ENCODE measurements at regions not wholly inside any gene's neighbourhood (a gene's known extent, or its start where the extent isn't known, plus 50 kb on each side); places are given as distances from the start of the nearest gene placed in this dataset.

DNA sequence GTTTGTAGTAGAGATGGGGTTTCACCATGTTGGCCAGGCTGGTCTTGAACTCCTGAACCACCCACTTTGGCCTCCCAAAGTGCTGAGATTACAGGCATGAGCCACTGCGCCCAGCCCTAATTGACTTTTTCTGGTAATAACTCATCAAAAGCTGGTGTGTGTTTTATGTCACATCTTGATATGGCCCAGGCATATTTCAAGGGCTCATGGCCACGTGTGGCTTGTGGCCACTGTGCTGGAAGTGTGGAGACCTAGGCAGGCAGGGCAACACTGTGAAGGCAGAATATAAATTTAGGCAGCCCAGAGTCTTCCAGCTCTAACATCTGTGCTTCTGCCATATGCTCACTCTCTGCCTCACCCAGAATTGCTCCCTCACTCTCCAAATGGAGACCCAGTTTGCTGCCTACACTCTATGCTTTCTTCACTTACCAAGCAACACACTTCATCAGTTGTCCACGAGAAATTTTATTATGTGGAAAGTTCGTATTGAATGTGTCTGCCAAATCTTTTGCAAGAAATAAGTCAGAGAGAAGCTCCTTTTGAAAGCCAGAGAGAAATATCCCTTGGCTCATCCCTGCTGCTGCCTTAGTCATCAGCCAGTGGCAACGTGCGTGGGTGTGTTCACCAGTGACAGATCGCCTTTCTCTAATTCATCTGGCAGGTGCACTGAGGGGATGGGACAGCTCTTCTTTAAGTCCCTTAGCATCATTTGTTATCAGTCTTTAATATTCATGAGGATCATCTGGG lies 129.4 kb upstream of the CXCR4 start:
- Histone ChIP-seq H3K4me3 (ENCODE audit: low read length in 3 of 3) (no peak overlapping the region), H3K4me1 (ENCODE audit: control insufficient read depth in 2 of 3, insufficient read depth in 2 of 3, low read depth in 1 of 3, low read length in 3 of 3) (peaks cover 0 to 3% (median 0%) of the 10 kb centered on the region in 3 donors), H3K9me3 (ENCODE audit: control insufficient read depth in 2 of 3, insufficient read depth in 1 of 3, low read length in 3 of 3) (no peaks in the 10 kb centered on the region), H3K9ac (ENCODE audit: low read length in 3 of 3) (no peak overlapping the region), H3K27ac (ENCODE audit: low read depth in 2 of 2, low read length in 2 of 2) (no peak overlapping the region), H3K27me3 (ENCODE audit: control insufficient read depth, insufficient read depth, low read length) (no peaks in the 10 kb centered on the region), H3K36me3 (ENCODE audit: control insufficient read depth in 2 of 3, insufficient read depth in 3 of 3, low read length in 3 of 3) (no peaks in the 10 kb centered on the region)
- peak in 3 of 5 donors; percentile 43 to 44 (median 43) for DNase-seq
- intact Hi-C loops (cut with DNase I), result no loop called here
- no peak for FAIRE-seq
- TF ChIP-seq, protein P1, sequence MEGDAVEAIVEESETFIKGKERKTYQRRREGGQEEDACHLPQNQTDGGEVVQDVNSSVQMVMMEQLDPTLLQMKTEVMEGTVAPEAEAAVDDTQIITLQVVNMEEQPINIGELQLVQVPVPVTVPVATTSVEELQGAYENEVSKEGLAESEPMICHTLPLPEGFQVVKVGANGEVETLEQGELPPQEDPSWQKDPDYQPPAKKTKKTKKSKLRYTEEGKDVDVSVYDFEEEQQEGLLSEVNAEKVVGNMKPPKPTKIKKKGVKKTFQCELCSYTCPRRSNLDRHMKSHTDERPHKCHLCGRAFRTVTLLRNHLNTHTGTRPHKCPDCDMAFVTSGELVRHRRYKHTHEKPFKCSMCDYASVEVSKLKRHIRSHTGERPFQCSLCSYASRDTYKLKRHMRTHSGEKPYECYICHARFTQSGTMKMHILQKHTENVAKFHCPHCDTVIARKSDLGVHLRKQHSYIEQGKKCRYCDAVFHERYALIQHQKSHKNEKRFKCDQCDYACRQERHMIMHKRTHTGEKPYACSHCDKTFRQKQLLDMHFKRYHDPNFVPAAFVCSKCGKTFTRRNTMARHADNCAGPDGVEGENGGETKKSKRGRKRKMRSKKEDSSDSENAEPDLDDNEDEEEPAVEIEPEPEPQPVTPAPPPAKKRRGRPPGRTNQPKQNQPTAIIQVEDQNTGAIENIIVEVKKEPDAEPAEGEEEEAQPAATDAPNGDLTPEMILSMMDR (IDR thresholded peaks at IDR 0.05; ENCODE audit: borderline replicate concordance, extremely low read depth, insufficient read depth), result no peak

DNA sequence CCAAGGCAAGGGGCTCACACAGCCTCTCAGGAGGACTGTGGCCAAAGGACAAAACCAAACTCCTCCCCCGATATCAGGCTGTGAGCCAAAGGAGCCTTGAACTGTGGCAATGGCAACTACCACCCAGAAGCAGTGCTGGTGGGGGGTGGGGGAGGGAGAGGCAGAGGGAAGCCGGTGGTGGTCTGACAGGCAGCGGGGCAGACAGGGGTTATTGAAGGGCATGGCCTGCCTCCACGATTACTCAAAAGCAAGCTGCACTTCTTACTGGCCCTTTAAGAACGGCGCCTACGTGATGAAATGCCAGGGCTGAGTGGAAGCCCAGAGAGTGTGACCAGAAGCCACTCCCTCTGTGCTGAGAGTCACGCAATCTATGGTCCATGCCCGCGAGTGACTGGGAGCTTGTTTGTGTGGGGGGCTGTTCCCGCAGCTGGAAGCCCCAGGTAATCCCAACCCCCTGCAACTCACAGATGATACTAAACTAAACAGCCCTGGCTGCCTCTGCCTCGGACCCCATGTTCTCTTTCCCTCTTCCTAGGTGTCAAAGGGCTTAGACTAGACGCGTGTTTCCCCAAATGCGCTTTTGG lies 128.2 kb upstream of the CXCR4 start:
- no peak overlapping the region for H3K9ac ChIP-seq (ENCODE audit: low read length in 3 of 3)
- intact Hi-C loops (cut with DNase I), result no loop called here
- H3K9me3 ChIP-seq (ENCODE audit: control insufficient read depth in 2 of 3, insufficient read depth in 1 of 3, low read length in 3 of 3), result no peaks in the 10 kb centered on the region
- FAIRE-seq (no peak), DNase-seq (peak; percentile 78 to 89 (median 85))
- H3K27ac ChIP-seq (ENCODE audit: low read depth in 2 of 2, low read length in 2 of 2), result no peak overlapping the region
- no peaks in the 10 kb centered on the region for H3K27me3 ChIP-seq (ENCODE audit: control insufficient read depth, insufficient read depth, low read length)
- peaks cover 0 to 3% (median 0%) of the 10 kb centered on the region in 3 donors for H3K4me1 ChIP-seq (ENCODE audit: control insufficient read depth in 2 of 3, insufficient read depth in 2 of 3, low read depth in 1 of 3, low read length in 3 of 3)
- TF ChIP-seq, protein P1 (IDR thresholded peaks at IDR 0.05; ENCODE audit: borderline replicate concordance, extremely low read depth, insufficient read depth), result no peak
- peak overlapping the region in 2 of 3 donors; percentile 43 to 61 for H3K4me3 ChIP-seq (ENCODE audit: low read length in 3 of 3)
- no peaks in the 10 kb centered on the region for H3K36me3 ChIP-seq (ENCODE audit: control insufficient read depth in 2 of 3, insufficient read depth in 3 of 3, low read length in 3 of 3)

DNA sequence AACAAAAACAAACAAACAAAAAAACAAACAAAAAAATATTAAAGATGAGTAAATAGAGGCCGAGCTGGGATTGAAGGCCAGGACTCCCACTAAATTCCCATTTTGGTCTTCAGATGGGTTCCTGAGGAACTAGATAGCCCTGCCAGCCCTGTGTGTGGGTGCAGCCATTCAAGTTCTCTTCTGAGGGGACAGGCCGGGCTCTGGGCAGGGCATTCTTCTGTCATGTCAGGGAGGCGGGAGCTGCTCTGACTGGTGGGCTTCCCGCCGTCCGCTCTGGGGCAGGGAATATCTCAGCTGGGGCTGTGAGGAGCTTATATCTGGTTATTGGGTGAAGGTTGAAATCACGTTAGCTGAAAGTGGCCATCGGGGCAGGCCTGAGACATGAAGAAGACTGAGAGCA lies 127.3 kb upstream of the CXCR4 start:
- H3K9ac ChIP-seq (ENCODE audit: low read length in 3 of 3), result no peak overlapping the region
- FAIRE-seq, result no peak
- intact Hi-C loops (cut with DNase I), result no loop called here

More for the DNA sequence above, 127.3 kb upstream of the CXCR4 start:
- Histone ChIP-seq H3K4me3 (ENCODE audit: low read length in 3 of 3) (no peak overlapping the region), H3K4me1 (ENCODE audit: control insufficient read depth in 2 of 3, insufficient read depth in 2 of 3, low read depth in 1 of 3, low read length in 3 of 3) (peaks cover 0 to 3% (median 0%) of the 10 kb centered on the region in 3 donors), H3K27me3 (ENCODE audit: control insufficient read depth, insufficient read depth, low read length) (no peaks in the 10 kb centered on the region), H3K27ac (ENCODE audit: low read depth in 2 of 2, low read length in 2 of 2) (no peak overlapping the region), H3K36me3 (ENCODE audit: control insufficient read depth in 2 of 3, insufficient read depth in 3 of 3, low read length in 3 of 3) (no peaks in the 10 kb centered on the region), H3K9me3 (ENCODE audit: control insufficient read depth in 2 of 3, insufficient read depth in 1 of 3, low read length in 3 of 3) (no peaks in the 10 kb centered on the region)
- no peak for DNase-seq
- TF ChIP-seq, protein P1 (IDR thresholded peaks at IDR 0.05; ENCODE audit: borderline replicate concordance, extremely low read depth, insufficient read depth), result no peak

Measured in kidney (tissue), 13 donors.